ENCODE measurements at regions not wholly inside any gene's neighbourhood (a gene's known extent, or its start where the extent isn't known, plus 50 kb on each side); places are given as distances from the start of the nearest gene placed in this dataset.

DNA sequence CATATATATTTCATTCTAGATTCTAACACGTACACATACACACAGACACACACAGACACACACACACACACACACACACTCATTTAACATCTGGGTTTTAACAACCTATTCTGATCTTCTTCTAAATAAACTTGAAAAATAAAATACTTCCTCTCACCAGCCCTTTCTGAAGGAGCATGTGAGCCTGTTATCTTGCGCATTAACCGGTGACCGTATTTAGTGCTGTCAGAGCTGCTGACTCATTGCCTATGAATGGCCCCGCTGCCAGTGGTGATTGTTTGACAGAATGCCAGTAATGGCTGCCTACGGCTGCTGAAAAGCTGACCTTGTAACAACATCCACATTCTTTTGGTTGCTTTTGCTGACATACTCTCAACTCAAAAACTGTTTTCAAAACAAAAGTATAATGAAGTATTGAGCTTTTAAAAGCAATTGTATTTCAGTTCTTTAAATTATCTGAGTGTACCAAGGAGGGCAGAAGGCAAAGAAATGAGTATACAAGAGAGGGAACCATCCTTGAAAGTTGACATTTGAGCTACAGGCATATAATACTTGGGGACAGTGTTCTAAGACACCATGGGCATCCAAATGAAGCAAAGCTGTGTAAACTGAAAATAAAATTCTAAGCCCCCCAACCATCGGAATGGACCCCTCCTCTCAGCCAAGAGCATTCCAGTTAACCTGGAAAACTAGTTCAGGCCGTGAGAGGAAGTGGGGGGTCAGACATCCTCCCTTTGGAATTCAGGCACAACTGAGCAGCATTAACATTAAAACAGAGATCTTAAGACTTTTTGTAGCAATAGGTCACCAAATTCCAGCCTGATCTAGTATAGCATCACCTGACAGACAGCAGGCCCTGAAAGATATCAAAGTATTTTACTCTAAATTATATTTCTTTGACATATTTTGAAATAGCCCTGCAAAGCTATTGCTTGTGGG, 50.2 kb upstream of the DTNA start:
- FAIRE-seq (no peak), DNase-seq (ENCODE audit: insufficient read length) (no peak)
- no peak for TF ChIP-seq TAF1 (IDR thresholded peaks at IDR 0.05; ENCODE audit: borderline replicate concordance, low read depth, low read length)
- TF ChIP-seq POLR2AphosphoS5 (IDR thresholded peaks at IDR 0.05; ENCODE audit: low read depth, low read length) = no peak

All from GM12892 (cell line).